Dedifferentiated amniotic fluid mesenchymal stem cell (primary cell): ENCODE measurements at regions not wholly inside any gene's neighbourhood (a gene's known extent, or its start where the extent isn't known, plus 50 kb on each side); places are given as distances from the start of the nearest gene placed in this dataset.
"Not testable (repeated sequence)": the region's sequence is repeated elsewhere in the genome, so short reads cannot be mapped to it uniquely, and the experiment has no call there.

Experiments used
- DNase-seq: peaks from one replicate; pipeline ENCODE4 v3.0.0-alpha.2; 2016; ENCODE audit errors: extremely low spot score

DNA sequence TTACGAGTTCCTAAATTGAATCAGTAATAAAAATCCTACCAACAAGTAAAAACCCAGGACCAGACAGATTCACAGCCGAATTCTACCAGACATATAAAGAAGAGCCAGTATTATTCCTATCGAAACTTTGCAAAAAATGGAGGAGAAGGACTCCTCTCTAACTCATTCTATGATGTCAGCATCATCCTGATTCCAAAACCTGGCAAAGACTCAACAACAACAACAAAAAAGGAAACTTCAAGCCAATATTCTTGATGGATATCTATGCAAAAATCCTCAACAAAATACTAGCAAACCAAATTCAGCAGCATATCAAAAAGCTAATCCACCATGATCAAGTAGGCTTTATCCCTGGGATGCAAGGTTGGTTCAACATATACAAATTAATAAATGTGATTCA is 84.6 kb upstream of the ADRB2 start:
- not testable (repeated sequence) for DNase-seq

DNA sequence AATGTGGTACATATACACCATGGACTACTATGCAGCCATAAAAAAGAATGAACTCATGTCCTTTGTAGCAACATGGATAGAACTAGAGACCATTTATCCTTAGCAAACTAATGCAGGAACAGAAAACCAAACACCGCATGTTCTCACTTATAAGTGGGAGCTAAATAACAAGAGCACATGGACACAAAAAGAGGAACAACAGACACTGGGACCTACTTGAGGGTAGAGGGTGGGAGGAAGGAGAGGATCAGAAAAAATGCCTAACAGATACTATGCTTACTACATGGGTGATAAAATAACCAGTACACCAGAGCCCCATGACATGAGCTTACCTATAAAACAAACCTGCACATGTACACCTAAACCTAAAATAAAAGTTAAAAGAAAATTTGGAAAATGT is 82.0 kb upstream of the ADRB2 start:
- DNase-seq: not testable (repeated sequence)

DNA sequence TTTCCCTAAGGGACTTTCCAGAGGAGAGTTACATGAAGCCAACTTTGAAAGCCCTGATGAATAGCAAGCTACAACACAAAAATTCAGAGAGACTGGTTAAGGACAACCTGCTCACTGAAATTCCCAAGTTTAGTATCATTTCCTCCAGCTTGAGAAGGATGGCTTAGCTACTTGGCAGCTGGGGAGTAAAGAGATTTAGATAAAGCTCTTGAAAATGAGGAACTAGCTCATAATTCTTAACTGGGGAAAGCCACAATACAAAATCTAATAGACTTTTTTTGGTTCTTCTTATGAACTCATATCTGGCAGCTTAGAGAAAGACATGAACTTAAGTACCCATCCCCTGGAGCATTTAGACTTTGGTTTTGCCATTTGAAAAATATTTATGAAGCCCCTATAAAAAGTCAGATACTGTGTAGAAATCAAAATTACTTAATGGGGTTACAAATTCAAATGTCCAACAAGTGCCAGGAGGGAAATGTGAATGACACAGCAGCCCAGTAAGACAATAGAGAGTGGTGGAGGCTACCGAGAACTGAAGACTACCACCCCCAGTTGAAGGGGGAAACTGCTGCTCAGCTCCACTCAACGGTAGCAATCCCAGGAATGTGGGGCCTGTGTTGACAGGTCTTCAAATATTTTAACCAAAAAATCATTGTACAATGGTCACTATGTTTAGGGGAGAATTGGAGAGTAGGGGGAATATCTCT is 79.4 kb upstream of the ADRB2 start:
- no peak for DNase-seq

DNA sequence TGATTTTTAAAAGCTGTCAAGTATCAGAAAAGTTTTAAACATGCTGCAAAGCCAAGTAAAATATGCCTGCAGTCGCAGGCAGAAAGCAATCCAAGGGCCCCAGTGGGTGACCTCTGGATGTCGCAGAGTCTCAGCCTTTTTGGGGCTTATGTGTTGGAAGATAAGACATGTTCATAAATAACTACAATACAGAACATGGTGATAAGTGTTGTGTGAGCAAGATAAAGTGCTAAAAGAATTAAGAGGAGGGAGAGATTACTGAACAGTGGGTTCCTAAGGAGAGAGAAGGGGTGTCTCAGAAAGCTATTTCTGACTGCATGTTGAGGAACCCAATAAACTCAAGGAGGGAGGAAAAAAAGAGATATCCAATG is 78.9 kb upstream of the ADRB2 start:
- DNase-seq: no peak

DNA sequence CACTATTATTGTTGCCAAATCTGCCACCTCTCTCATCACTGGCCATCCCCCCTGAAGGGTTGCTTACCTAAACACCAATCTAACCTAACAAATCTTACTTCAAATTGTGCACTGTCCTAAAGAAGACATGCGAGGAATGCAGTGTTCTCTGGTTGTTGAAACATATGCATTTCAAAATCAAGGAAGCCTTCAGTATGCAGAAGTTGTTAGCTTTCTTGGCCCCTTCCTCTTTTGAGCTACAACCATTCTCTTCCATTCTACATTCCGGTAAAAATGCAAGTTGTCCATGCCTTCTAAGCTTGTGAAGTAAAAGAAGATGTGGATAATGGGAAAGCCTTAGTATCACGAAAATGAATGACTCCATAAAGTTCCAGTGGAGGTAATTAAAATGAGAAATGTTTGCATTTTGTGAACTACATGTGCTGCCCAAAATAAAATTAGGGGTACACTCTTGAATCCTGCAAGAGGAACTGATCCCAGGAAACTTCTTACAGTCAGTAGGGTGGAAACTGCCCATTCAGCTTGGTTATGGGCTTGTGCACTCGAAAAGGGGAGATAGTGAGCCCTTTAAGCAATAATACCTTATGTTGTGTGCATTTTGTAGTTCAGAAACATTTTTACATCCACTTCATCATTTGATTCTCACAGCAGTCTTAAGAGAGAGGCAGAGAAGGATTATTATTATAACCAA is 77.6 kb upstream of the ADRB2 start:
- DNase-seq: no peak

DNA sequence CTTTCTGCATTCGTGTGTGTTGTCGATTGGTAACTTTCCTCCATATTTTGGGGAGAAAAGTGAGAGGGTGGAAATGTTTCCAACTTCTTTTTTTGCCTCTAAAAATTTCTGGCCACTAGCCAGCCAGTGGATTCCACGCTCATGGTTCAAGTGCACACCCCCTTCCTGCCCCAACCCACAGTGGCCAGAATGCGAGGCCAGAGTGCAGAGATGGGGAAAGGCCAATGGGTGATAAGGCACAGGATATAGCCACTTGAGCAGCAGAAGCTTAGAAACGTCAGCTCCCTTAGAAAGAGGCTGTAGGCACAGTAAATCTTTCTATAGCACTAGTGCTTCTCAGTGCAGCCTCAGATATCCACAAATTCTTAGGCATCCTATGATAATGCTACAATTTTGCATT is 75.8 kb upstream of the ADRB2 start:
- no peak for DNase-seq

DNA sequence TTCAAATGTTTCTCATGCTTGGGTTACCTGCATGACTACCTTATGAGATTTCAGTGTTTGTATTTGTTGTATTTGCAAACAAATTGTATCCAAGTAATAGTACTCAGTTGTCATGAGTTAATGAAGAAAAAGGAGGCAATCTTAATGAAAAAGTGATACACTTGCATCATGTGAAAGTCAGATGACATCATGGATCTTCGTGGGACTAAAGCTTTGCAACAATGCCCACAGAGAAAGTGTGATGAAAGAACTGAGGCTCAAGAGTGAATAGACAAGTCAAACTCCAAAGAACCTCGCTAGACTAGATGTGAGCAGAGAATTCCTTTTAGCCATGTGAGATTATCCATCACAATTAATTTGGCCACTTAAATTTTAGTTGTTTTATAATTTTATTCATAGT is 75.4 kb upstream of the ADRB2 start:
- DNase-seq: no peak

DNA sequence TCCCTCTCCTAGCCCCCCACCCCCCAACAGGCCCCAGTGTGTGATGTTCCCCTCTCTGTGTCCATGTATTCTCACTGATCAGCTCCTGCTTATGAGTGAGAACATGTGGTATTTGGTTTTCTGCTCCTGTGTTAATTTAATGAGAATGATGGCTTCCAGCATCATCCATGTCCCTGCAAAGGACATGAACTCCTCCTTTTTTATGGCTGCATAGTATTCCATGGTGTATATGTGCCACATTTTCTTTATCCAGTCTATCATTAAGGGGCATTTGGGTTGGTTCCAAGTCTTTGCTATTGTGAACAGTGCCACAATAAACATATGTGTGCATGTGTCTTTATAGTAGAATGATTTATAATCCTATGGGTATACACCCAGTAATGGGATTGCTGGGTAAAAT is 74.0 kb upstream of the ADRB2 start:
- not testable (repeated sequence) for DNase-seq

DNA sequence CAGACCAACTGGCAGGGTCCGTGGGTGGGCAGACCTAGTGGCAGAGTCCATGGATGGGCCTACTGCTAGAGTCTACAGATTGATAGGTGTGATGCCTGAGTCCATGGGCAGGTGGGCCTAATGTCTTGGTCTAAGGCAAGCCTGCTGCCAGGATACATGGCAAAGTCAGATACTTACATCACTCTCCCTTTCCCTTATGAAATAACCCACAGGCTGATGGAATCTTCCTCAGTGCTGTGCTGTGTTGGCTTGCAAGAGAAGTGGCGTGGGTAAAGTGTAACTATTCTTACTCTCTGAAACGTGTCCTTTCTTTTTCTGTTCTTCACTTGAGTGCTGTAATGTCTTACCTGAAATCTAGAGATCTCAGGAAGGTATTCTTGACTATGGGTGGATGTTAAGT is 67.3 kb upstream of the ADRB2 start:
- DNase-seq: no peak

DNA sequence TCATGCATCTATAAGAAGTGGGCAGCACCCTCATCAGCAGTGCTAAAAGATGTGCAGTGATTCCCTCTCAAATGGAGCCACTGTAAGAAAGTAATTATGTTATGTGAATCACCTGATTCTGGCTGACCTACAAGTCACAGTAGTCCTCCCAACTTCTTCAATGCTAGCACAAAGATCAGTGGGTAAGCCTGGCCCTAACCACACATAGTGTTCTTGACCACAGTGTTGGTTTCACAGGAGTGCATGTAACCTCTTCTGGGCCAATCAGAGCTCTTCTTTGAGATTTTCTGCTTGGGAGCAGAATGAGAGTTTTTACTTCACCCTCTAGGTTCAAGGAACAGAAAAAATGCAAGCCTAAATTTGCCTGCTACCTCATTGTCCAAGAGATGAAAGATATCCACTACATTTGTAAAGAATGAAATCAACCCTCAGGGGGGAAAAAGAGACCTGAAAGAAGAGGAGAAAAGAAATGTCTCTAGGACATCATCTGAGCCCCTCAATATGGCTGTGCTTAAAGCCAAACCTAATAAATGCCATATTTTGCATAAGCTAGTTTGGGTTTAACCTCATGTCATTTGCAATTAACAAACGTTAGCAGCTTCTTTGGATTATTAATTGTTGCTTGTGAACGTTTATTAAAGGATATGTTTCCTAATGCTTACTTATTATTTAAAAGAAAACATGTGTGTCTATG is 65.3 kb upstream of the ADRB2 start:
- no peak for DNase-seq

DNA sequence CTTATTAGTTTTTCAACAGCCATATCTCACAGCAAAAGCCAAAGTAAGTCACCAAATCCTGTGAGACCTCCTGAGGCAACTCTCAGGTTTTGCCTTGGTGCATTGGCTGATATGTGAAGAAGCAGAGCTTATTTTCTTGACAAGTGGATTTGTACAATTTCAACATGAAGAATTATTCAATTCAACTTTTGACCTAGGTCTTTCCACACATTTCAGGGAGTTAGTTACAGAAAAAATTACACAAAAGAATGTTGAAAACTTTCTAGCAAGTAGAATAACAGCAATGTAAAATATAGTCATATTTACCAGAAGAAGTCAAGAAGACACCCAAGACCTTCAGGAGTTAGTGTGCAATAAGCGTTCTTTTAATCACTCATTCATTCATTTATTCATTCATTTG is 62.4 kb upstream of the ADRB2 start:
- DNase-seq: no peak

DNA sequence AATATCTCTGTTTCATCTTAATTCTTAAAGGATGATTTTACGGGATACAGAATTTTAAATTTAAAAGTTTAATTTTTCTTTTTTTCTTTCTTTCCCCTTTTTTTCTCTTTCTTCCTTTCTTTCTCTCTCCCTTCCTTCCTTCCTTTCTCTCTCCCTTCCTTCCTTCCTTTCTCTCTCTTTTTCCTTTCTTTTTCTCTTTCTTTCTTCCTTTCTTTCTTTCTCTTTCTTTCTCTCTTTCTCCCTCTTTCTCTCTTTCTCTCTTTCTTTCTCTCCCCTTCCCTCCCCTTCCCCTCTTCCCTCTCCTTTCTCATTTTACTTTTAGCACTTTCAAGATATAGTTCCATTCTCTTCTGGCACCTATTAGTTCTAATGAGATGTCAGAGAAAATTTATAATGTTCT is 61.4 kb upstream of the ADRB2 start:
- no peak for DNase-seq

DNA sequence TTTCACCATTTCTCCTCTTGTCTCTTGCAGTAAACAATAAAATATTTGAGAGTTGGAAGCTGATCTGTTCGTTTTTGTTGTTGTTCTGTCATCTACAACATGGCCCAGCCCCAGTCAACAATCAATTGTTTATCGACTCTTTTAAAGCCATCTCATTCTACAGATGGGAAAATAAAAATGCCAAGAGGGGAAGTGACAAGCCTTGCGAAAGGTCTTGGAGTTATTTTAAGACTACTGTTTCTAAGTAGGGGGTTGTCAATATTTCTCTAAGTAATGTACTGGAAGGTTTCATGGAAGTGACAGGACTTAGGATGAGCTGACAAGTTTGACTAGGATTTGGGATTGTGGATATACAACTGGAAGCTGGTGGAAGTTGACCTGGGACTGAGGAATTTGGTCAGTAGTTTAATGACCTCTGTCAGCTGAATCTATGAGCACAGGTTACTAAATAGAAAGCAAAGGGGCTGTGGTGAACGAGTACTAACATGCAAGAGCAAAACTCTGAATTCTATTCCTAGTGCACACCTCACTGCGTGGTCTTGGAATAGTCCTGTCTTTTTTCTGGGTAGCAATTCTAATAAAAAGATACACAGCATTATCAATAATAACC is 57.5 kb upstream of the ADRB2 start:
- DNase-seq: no peak

DNA sequence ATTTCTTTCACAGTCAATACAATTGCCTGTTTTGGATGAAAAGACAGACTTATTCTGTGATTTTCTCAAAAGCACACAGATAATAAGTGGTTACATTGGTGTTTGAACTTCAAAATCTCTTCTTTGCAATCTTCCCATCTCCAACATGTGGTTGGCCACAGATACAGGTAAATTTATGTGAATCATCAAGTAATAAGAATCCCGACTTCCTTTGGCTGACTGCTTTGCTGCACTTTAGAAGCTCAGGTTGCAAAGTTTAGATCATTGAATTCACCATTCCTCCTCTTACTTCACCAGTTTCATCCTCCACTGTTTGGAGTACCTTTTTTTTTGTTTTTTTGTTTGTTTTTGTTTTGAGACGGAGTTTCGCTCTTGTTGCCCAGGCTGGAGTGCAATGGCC is 56.5 kb upstream of the ADRB2 start:
- DNase-seq: no peak

DNA sequence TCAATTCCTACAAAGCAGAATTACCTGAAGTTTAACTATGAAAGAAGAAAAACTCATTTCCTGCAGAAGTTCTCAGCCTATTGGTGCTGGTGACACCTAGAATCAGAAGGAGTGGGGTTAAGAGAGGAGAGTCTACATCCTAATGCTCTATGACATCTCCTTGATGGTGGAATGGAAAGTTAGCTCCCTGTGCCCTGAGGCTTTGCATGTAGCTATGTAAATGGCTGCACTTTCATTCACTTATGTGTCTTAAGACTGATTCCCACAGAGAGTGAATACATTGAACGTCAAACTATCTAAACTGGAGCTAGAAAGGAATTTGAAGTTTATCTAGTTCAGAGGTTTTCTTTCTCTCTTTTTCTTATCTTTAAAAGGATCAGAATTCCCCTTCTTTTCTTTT is 52.1 kb upstream of the ADRB2 start:
- DNase-seq: no peak

DNA sequence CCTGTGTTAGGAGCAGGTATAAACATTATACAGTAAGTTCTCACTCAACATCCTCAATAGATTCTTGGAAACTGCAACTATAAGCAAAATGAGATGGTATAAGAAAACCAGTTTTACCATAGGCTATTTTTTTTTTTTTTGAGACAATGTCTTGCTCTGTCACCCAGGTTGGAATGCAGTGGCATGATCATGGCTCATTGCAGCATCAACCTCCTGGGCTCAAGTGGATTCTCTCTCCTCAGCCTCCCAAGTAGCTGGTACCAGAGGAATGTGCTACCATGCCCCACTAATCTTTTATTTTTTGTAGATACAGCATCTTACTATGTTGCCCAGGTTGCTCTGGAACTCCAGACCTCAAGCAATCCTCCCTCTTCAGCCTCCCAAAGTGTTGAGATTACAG is 50.1 kb upstream of the ADRB2 start:
- DNase-seq: no peak
